GM12892 (cell line): ENCODE measurements at regions not wholly inside any gene's neighbourhood (a gene's known extent, or its start where the extent isn't known, plus 50 kb on each side); places are given as distances from the start of the nearest gene placed in this dataset.

Experiments used
- POLR2A ChIP-seq: IDR thresholded peaks from 2 replicates; pipeline ENCODE4 v1.6.1; 2011; ENCODE audit warnings: low read depth, low read length, control low read depth
- POLR2AphosphoS5 ChIP-seq: IDR thresholded peaks from 2 replicates; pipeline ENCODE4 v1.6.1; 2011; ENCODE audit warnings: low read depth, low read length, control low read depth
- TAF1 ChIP-seq: IDR thresholded peaks from 2 replicates; pipeline ENCODE4 v1.6.1; 2011; ENCODE audit warnings: low read depth, mild to moderate bottlenecking, control low read depth, low read length, borderline replicate concordance

GRCh38 chr1:22295396-22295795 lies 152.5 kb upstream of the WNT4 start:
- TF ChIP-seq POLR2A (no peak), TAF1 (no peak), POLR2AphosphoS5 (no peak)
